Stimulated activated CD8-positive, alpha-beta memory T cell treated with anti-CD3 and anti-CD28 coated beads, Interleukin-15, amount 100 ng/mL, for 48 hours (primary cell): ENCODE measurements at regions not wholly inside any gene's neighbourhood (a gene's known extent, or its start where the extent isn't known, plus 50 kb on each side); places are given as distances from the start of the nearest gene placed in this dataset.

Source experiments
- DNase-seq, 2 donors: peaks; one replicate each; pipeline ENCODE4 v3.0.0-alpha.2; 2020; ENCODE audit warnings: low read depth in 2 of 2

- no peak for DNase-seq
Observed at GRCh38 chr2:23323198-23323916, 61.6 kb upstream of the KLHL29 start.

- DNase-seq, result no peak
Observed at GRCh38 chr2:23323917-23324680, 60.9 kb upstream of the KLHL29 start.

DNA sequence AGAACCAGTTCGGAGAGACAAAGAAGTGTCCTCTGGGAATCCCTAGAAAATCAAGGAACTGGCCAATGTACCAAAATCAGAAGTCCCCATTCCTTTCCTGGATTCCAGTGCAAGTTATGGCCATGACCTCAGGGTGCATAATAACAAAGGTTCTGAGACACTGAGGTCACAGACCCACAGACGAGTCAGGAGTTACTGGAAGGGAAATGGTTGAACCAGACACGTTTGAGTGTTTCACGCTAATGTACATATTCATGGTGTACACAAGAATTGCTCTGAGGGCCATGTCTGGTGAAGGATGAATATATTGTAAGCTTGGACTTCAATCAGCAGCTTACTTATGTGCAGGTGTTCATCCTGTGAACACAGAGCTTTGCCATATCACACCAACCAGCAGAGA lies 58.6 kb upstream of the KLHL29 start:
- DNase-seq, result no peak

- no peak for DNase-seq
Observed at GRCh38 chr2:23327416-23327815, 57.6 kb upstream of the KLHL29 start.

- no peak for DNase-seq
Observed at GRCh38 chr2:23327887-23328286, 57.1 kb upstream of the KLHL29 start.

- no peak for DNase-seq
Observed at GRCh38 chr2:23330214-23330613, 54.8 kb upstream of the KLHL29 start.
